M059J (cell line): ENCODE measurements at regions not wholly inside any gene's neighbourhood (a gene's known extent, or its start where the extent isn't known, plus 50 kb on each side); places are given as distances from the start of the nearest gene placed in this dataset.
A peak's percentile ranks its signal among the peaks of the same experiment; 100 is the strongest.
"Not testable (repeated sequence)": the region's sequence is repeated elsewhere in the genome, so short reads cannot be mapped to it uniquely, and the experiment has no call there.

Experiments
- DNase-seq: peaks from one replicate; pipeline ENCODE4 v3.0.0-alpha.2; 2012; ENCODE audit warnings: low read depth

- DNase-seq, result peak; percentile 34
These were observed 465.9 kb upstream of the ERCC4 start for GRCh38 chr16:13453938-13454553.

GRCh38 chr16:13463619-13464018 lies 456.3 kb upstream of the ERCC4 start:
- DNase-seq, result no peak

DNA sequence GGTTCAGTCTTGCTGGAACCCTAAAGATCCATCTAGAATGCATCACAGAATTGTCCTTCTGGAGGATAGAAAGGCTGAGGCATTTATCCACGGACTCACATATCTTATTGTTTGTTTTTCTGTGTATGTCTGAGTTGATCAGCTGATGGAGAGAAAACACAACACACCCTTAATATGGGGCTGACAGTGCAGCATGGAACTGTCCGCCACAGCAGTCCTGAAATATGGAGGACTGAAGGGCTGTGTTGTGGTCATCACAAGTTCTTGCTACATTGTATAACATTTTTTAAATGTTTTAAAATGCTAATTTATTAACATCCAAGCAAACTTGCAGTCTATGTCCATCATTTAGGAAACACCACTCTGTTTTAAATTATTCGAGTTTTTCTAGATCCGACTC lies 448.9 kb upstream of the ERCC4 start:
- DNase-seq, result no peak

- DNase-seq, result no peak
These were observed 441.0 kb upstream of the ERCC4 start for GRCh38 chr16:13478991-13479390.

GRCh38 chr16:13479549-13479948 lies 440.4 kb upstream of the ERCC4 start:
- no peak for DNase-seq

GRCh38 chr16:13480801-13481200 lies 439.2 kb upstream of the ERCC4 start:
- peak; percentile 42 for DNase-seq

GRCh38 chr16:13483121-13483520 lies 436.8 kb upstream of the ERCC4 start:
- no peak for DNase-seq

- not testable (repeated sequence) for DNase-seq
These were observed 430.5 kb upstream of the ERCC4 start for GRCh38 chr16:13489416-13489815.

GRCh38 chr16:13492046-13492445 lies 427.9 kb upstream of the ERCC4 start:
- no peak for DNase-seq

- DNase-seq, result no peak
These were observed 415.9 kb upstream of the ERCC4 start for GRCh38 chr16:13503960-13504635.

DNA sequence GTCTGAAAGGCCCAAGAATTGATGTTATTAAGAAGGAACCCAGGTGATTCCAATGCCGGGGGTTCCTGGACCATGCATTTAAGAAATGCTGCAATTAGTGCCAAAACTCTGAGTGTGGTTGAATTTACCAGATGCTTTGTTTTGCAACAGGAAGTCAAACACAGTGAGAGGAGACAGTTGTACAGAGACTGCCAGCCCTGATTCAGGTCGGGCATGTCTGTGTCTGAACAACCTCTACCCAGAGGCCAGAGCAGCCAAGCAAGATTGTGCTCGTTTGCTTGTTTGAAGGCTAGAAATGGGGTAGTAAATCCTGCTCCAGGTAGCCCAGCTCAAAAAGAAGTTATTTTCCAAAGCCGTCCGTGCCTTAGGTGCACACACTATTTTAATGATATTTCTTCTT lies 412.4 kb upstream of the ERCC4 start:
- no peak for DNase-seq

GRCh38 chr16:13510425-13511151 lies 409.4 kb upstream of the ERCC4 start:
- no peak for DNase-seq

GRCh38 chr16:13517841-13518240 lies 402.1 kb upstream of the ERCC4 start:
- DNase-seq, result no peak

GRCh38 chr16:13519871-13520270 lies 400.1 kb upstream of the ERCC4 start:
- peak; percentile 15 for DNase-seq

- no peak for DNase-seq
These were observed 398.6 kb upstream of the ERCC4 start for GRCh38 chr16:13521356-13521755.

GRCh38 chr16:13527332-13527731 lies 392.6 kb upstream of the ERCC4 start:
- DNase-seq, result no peak

DNA sequence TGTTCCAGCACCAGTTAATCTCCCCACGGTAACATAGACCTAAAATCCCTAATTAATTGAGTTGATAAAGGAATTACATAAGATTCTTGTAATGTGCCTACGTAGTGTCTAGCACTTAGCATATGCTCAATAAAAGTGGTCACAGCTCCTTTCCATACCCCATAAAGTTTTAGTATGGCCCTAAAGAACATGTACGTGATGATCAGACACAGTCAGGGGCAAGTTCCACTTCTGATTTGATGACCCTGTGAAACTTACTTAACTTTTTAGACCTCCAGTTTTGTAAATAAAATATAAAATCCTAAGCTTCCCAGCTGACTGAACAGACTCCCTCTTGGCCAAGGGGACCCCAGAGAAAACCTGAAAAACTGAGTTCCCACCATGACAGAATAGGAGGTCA lies 391.3 kb upstream of the ERCC4 start:
- DNase-seq, result no peak

DNA sequence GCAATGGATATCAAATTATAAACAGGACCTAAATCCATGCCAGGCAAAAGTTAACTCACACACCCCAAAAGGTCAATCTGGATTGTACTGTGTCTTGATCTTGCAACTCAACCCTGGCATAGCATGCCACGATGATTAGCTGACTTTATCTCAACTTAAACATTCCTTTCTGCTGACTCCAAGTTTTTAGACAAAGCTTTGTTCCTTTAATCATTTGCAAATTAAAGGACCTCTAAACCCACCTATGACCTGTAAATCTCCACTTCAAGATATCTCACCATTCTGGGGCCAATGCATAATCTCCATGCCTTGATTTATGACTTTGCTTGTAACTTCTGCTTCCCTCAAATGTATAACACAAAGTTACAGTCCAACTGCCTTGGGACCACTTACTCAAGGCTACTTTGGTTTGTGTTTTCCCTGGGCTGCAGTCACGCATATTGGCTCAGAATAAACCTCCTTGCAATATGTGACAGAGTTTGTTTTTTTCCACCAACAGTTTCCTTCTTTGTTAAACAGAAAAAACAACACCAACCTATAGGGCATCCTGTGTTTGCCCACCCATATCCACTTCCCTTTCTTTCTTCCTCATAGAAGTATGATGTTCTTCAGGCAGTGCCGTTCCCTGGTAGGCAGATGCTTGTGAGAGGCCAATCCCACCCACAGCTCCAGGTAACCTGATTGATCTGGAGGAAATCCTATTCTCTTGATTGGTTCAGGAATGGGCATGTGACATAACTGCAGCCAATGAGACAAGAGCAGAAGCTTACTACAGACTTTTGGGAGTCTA lies 390.6 kb upstream of the ERCC4 start:
- no peak for DNase-seq

DNA sequence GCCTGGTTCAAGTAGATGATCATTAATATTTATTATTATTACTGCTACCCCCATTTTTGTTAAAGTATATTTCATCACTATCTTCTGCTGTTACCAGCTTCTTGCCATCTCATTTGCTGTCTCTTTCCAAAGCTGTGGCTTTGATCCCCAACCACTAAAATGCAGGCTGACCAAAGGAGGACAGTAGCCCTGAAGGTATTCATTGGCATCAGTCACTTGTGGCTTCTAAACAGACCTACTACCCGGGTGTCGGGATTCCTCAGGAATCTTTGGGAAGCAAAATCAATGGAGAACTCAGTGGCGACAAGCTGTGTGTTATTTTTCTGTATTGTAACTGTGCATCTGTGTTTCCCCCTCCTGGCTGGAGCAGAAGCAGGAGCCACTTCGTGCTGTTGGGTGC lies 379.2 kb upstream of the ERCC4 start:
- DNase-seq, result no peak

GRCh38 chr16:13542284-13542683 lies 377.7 kb upstream of the ERCC4 start:
- no peak for DNase-seq

DNA sequence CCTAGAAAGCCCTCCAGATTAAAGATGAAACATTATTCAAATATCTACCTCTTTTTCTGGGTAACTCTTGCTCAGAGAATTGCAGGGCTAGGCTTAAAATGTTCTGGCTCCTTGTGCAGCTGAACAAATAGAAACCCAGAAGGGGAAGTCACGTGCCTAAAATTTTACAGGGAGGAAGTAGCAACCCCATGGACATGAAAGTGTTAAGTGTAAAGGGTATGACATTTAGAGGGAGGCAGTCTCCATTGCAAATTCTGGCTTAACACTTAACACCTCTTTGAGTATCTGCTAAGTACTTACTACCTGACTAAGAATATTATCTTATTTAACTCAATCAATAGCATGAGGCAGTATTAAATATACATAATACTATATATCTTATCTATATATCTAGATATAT lies 376.1 kb upstream of the ERCC4 start:
- DNase-seq, result no peak

GRCh38 chr16:13545271-13545670 lies 374.7 kb upstream of the ERCC4 start:
- no peak for DNase-seq
